Uterus (tissue), 2 donors: ENCODE measurements at regions not wholly inside any gene's neighbourhood (a gene's known extent, or its start where the extent isn't known, plus 50 kb on each side); places are given as distances from the start of the nearest gene placed in this dataset.

Source experiments
- CTCF ChIP-seq, 4 experiments: fragments of 200-600 bp in 2 of 4; fragments of 450-650 bp in 2 of 4; sonication (generic) in 2 of 4; IDR thresholded peaks; one replicate each; pipeline ENCODE4 v1.5.1; 2016 to 2019; ENCODE audit warnings: antibody characterized with exemption in 4 of 4, mild to moderate bottlenecking in 2 of 4, moderate library complexity in 1 of 4
- POLR2A ChIP-seq, 2 donors: fragments of 450-650 bp; IDR thresholded peaks; one replicate each; pipeline ENCODE4 v1.6.1; 2016; ENCODE audit warnings: antibody characterized with exemption in 2 of 2, mild to moderate bottlenecking in 1 of 2, moderate library complexity in 1 of 2

GRCh38 chr6:67393356-67393755, 1241.7 kb upstream of the ADGRB3 start:
- TF ChIP-seq CTCF (IDR thresholded peaks at IDR 0.05) (no peak), POLR2A (IDR thresholded peaks at IDR 0.05) (no peak)
